ENCODE measurements at regions not wholly inside any gene's neighbourhood (a gene's known extent, or its start where the extent isn't known, plus 50 kb on each side); places are given as distances from the start of the nearest gene placed in this dataset.

DNA sequence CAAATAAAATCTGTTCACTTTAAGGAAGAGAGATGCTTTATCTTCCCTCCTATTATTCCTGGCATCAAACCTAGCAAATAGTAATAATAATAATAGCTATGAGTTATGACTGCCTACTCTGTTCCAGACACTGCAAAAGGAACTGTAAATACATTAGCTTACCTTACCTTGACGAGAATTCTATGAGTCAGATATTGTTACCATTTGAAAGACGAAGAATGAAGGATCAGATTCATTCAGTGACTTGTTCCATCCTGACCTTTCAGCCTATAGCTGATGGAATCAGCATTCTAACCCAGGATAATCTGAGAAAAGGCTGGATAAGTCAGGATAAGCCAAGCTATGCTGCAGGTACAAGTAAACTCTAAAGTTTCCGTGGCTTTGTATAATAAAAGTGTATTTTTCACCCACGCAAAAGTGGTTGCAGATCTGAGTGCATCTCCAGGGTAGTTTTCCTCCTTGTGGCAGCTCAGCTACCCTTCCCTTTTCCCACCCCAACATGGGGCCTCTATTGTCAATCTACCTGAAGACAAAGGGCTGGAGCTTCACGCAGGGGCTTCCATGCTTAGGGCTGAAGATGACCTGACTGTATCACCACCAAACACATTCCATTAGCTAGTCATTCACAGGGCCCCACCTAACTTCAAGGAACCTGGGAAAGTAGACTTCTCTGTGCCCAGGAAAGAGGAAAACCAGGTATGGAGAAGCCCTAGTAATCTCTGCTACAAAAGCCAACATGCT lies 57.2 kb upstream of the CCND2 start:
- Histone ChIP-seq H3K4me1 (no peaks in the 10 kb centered on the region), H3K27ac (no peak overlapping the region), H3K27me3 (no peaks in the 10 kb centered on the region), H3K4me3 (no peak overlapping the region), H3K9me3 (no peaks in the 10 kb centered on the region), H3K36me3 (no peaks in the 10 kb centered on the region)
- no peak for DNase-seq (ENCODE audit: extremely low spot score in 2 of 2)
- TF ChIP-seq, protein P1, sequence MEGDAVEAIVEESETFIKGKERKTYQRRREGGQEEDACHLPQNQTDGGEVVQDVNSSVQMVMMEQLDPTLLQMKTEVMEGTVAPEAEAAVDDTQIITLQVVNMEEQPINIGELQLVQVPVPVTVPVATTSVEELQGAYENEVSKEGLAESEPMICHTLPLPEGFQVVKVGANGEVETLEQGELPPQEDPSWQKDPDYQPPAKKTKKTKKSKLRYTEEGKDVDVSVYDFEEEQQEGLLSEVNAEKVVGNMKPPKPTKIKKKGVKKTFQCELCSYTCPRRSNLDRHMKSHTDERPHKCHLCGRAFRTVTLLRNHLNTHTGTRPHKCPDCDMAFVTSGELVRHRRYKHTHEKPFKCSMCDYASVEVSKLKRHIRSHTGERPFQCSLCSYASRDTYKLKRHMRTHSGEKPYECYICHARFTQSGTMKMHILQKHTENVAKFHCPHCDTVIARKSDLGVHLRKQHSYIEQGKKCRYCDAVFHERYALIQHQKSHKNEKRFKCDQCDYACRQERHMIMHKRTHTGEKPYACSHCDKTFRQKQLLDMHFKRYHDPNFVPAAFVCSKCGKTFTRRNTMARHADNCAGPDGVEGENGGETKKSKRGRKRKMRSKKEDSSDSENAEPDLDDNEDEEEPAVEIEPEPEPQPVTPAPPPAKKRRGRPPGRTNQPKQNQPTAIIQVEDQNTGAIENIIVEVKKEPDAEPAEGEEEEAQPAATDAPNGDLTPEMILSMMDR (IDR thresholded peaks at IDR 0.05) = no peak
- no peak for TF ChIP-seq POLR2A (IDR thresholded peaks at IDR 0.05)
- no peak for TF ChIP-seq POLR2AphosphoS5 (IDR thresholded peaks at IDR 0.05; ENCODE audit: insufficient read depth in 1 of 2, low read depth in 1 of 2)
- intact Hi-C loops (cut with DNase I) = no loop called here

- no peaks in the 10 kb centered on the region for H3K9me3 ChIP-seq
- peak in 1 of 2 donors; percentile 75 for DNase-seq (ENCODE audit: extremely low spot score in 2 of 2)
- H3K27ac ChIP-seq = no peak overlapping the region
- H3K27me3 ChIP-seq = no peaks in the 10 kb centered on the region
- TF ChIP-seq POLR2A (IDR thresholded peaks at IDR 0.05) (no peak), POLR2AphosphoS5 (IDR thresholded peaks at IDR 0.05; ENCODE audit: insufficient read depth in 1 of 2, low read depth in 1 of 2) (no peak)
- TF ChIP-seq, protein P1 (IDR thresholded peaks at IDR 0.05) = no peak
- H3K36me3 ChIP-seq = no peaks in the 10 kb centered on the region
- H3K4me3 ChIP-seq = no peak overlapping the region
- H3K4me1 ChIP-seq = no peaks in the 10 kb centered on the region
- intact Hi-C loops (cut with DNase I) = no loop called here
Observed at GRCh38 chr12:4215229-4216186, 58.1 kb upstream of the CCND2 start.

GRCh38 chr12:4214877-4215228 lies 58.7 kb upstream of the CCND2 start:
- Histone ChIP-seq H3K36me3 (no peaks in the 10 kb centered on the region), H3K4me3 (no peak overlapping the region), H3K4me1 (no peaks in the 10 kb centered on the region), H3K27ac (no peak overlapping the region), H3K27me3 (no peaks in the 10 kb centered on the region), H3K9me3 (no peaks in the 10 kb centered on the region)
- no peak for TF ChIP-seq POLR2AphosphoS5 (IDR thresholded peaks at IDR 0.05; ENCODE audit: insufficient read depth in 1 of 2, low read depth in 1 of 2)
- TF ChIP-seq POLR2A (IDR thresholded peaks at IDR 0.05) = no peak
- TF ChIP-seq, protein P1 (IDR thresholded peaks at IDR 0.05) = no peak
- intact Hi-C loops (cut with DNase I) = no loop called here
- peak in 1 of 2 donors; percentile 52 for DNase-seq (ENCODE audit: extremely low spot score in 2 of 2)

- intact Hi-C loops (cut with DNase I) = no loop called here
- no peak for DNase-seq (ENCODE audit: extremely low spot score in 2 of 2)
Observed at GRCh38 chr12:4213471-4213870, 60.1 kb upstream of the CCND2 start.

More at GRCh38 chr12:4213471-4213870, 60.1 kb upstream of the CCND2 start:
- Histone ChIP-seq H3K4me1 (no peaks in the 10 kb centered on the region), H3K9me3 (no peaks in the 10 kb centered on the region), H3K4me3 (no peak overlapping the region), H3K27ac (no peak overlapping the region), H3K27me3 (no peaks in the 10 kb centered on the region), H3K36me3 (no peaks in the 10 kb centered on the region)
- TF ChIP-seq POLR2AphosphoS5 (IDR thresholded peaks at IDR 0.05; ENCODE audit: insufficient read depth in 1 of 2, low read depth in 1 of 2) = no peak
- TF ChIP-seq, protein P1 (IDR thresholded peaks at IDR 0.05) = no peak
- no peak for TF ChIP-seq POLR2A (IDR thresholded peaks at IDR 0.05)
